Astrocyte (in vitro differentiated cells and primary cell): ENCODE measurements at regions not wholly inside any gene's neighbourhood (a gene's known extent, or its start where the extent isn't known, plus 50 kb on each side); places are given as distances from the start of the nearest gene placed in this dataset.

Source experiments
- DNase-seq: peaks from one replicate; pipeline ENCODE4 v3.0.0-alpha.2; 2010; ENCODE audit warnings: low read depth
- FAIRE-seq: peaks from 2 replicates; lab custom pipeline; 2011; peaks lifted over from hg19 to GRCh38; lab: Jason Lieb, UNC
- H2AFZ ChIP-seq: 2 replicates; pipeline ENCODE4 v1.6.0; 2012; ENCODE audit warnings: low read depth, low read length, inconsistent platforms
- H3K27ac ChIP-seq: 2 replicates; pipeline ENCODE4 v1.5.1; 2011; ENCODE audit warnings: low read depth, low read length, inconsistent platforms
- H3K27me3 ChIP-seq: 2 replicates; pipeline ENCODE4 v1.6.0; 2011; ENCODE audit warnings: low read length, inconsistent platforms; ENCODE audit not compliant: insufficient read depth
- H3K36me3 ChIP-seq: 2 replicates; pipeline ENCODE4 v1.5.1; 2011; ENCODE audit warnings: low read length, inconsistent platforms; ENCODE audit not compliant: insufficient read depth
- H3K4me1 ChIP-seq: 2 replicates; pipeline ENCODE4 v1.5.1; 2011; ENCODE audit warnings: low read length, inconsistent platforms; ENCODE audit not compliant: insufficient read depth
- H3K4me2 ChIP-seq: 2 replicates; pipeline ENCODE4 v1.6.0; 2012; ENCODE audit warnings: low read length, inconsistent platforms
- H3K4me3 ChIP-seq: 2 replicates; pipeline ENCODE4 v1.5.1; 2011; ENCODE audit warnings: low read depth, mild to moderate bottlenecking, low read length, inconsistent platforms; ENCODE audit not compliant: insufficient read depth
- H3K79me2 ChIP-seq: 2 replicates; pipeline ENCODE4 v1.6.0; 2012; ENCODE audit warnings: mild to moderate bottlenecking, low read length, inconsistent platforms; ENCODE audit not compliant: insufficient read depth
- H3K9ac ChIP-seq: 2 replicates; pipeline ENCODE4 v1.6.0; 2012; ENCODE audit warnings: mild to moderate bottlenecking, low read length, inconsistent platforms
- H3K9me3 ChIP-seq: 2 replicates; pipeline ENCODE4 v1.5.1; 2012; ENCODE audit warnings: low read depth, mild to moderate bottlenecking, low read length, inconsistent platforms; ENCODE audit not compliant: insufficient read depth
- H4K20me1 ChIP-seq: 2 replicates; pipeline ENCODE4 v1.6.0; 2012; ENCODE audit warnings: low read length, inconsistent platforms; ENCODE audit not compliant: insufficient read depth
- H3K27ac Mint-ChIP-seq: one replicate; pipeline ENCODE4 v1.8.0; 2021; ENCODE audit warnings: mild to moderate bottlenecking, mixed read lengths; ENCODE audit not compliant: unreplicated experiment
- H3K27me3 Mint-ChIP-seq: one replicate; pipeline ENCODE4 v1.8.0; 2021; ENCODE audit warnings: low read depth, mixed read lengths; ENCODE audit not compliant: unreplicated experiment
- H3K36me3 Mint-ChIP-seq: one replicate; pipeline ENCODE4 v1.8.0; 2021; ENCODE audit warnings: low read depth, mixed read lengths; ENCODE audit not compliant: unreplicated experiment
- H3K4me1 Mint-ChIP-seq: one replicate; pipeline ENCODE4 v1.8.0; 2021; ENCODE audit warnings: low read depth, mixed read lengths; ENCODE audit not compliant: unreplicated experiment
- H3K4me3 Mint-ChIP-seq: one replicate; pipeline ENCODE4 v1.8.0; 2021; ENCODE audit warnings: mild to moderate bottlenecking, moderate library complexity, mixed read lengths; ENCODE audit not compliant: unreplicated experiment
- H3K9me3 Mint-ChIP-seq: one replicate; pipeline ENCODE4 v1.8.0; 2021; ENCODE audit warnings: mild to moderate bottlenecking, mixed read lengths; ENCODE audit not compliant: unreplicated experiment
- EZH2 ChIP-seq: IDR thresholded peaks from 2 replicates; pipeline ENCODE4 v1.6.1; 2012; ENCODE audit warnings: mild to moderate bottlenecking, low read length, inconsistent platforms; ENCODE audit not compliant: insufficient read depth
- TF ChIP-seq, protein P1 (sequence below): IDR thresholded peaks from 2 replicates; pipeline ENCODE4 v1.5.1; 2011; ENCODE audit warnings: low read depth, mild to moderate bottlenecking, inconsistent platforms, low read length, moderate library complexity; ENCODE audit not compliant: insufficient read depth

DNA sequence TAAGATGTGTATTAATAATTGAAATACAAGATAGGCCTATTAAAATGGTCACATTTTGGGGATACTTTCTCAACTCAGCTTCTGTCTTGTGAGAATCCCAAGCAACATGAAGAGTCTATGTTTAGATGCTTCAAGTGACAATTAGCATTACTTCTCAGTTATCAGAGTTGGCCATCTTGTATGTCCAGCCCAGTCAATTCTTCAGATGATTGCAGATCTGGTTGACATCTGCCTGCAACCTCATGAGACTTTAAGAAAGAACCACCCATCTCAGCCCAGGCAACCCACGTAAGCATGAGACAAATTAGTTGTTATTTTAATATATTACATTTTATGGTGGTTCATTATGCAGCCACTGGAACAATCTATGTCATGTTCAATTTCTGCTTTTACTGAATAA lies 256.5 kb downstream of the TENT5A start:
- Histone ChIP-seq H3K4me3 (no peak overlapping the region), H3K27ac (no peak overlapping the region), H3K79me2 (no peaks in the 10 kb centered on the region), H3K27me3 (no peaks in the 10 kb centered on the region), H3K9me3 (no peaks in the 10 kb centered on the region), H3K9ac (no peak overlapping the region), H3K36me3 (no peaks in the 10 kb centered on the region), H4K20me1 (no peaks in the 10 kb centered on the region), H3K4me1 (no peaks in the 10 kb centered on the region), H3K4me2 (no peak overlapping the region), H2AFZ (no peak overlapping the region)
- Mint-ChIP-seq H3K27me3 (no peaks in the 10 kb centered on the region), H3K9me3 (peaks cover 13% of the 10 kb centered on the region), H3K27ac (no peak overlapping the region), H3K36me3 (no peaks in the 10 kb centered on the region), H3K4me3 (no peak overlapping the region), H3K4me1 (no peaks in the 10 kb centered on the region)
- FAIRE-seq (no peak), DNase-seq (no peak)
- TF ChIP-seq EZH2, result no peak
- TF ChIP-seq, protein P1, sequence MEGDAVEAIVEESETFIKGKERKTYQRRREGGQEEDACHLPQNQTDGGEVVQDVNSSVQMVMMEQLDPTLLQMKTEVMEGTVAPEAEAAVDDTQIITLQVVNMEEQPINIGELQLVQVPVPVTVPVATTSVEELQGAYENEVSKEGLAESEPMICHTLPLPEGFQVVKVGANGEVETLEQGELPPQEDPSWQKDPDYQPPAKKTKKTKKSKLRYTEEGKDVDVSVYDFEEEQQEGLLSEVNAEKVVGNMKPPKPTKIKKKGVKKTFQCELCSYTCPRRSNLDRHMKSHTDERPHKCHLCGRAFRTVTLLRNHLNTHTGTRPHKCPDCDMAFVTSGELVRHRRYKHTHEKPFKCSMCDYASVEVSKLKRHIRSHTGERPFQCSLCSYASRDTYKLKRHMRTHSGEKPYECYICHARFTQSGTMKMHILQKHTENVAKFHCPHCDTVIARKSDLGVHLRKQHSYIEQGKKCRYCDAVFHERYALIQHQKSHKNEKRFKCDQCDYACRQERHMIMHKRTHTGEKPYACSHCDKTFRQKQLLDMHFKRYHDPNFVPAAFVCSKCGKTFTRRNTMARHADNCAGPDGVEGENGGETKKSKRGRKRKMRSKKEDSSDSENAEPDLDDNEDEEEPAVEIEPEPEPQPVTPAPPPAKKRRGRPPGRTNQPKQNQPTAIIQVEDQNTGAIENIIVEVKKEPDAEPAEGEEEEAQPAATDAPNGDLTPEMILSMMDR, result no peak

DNA sequence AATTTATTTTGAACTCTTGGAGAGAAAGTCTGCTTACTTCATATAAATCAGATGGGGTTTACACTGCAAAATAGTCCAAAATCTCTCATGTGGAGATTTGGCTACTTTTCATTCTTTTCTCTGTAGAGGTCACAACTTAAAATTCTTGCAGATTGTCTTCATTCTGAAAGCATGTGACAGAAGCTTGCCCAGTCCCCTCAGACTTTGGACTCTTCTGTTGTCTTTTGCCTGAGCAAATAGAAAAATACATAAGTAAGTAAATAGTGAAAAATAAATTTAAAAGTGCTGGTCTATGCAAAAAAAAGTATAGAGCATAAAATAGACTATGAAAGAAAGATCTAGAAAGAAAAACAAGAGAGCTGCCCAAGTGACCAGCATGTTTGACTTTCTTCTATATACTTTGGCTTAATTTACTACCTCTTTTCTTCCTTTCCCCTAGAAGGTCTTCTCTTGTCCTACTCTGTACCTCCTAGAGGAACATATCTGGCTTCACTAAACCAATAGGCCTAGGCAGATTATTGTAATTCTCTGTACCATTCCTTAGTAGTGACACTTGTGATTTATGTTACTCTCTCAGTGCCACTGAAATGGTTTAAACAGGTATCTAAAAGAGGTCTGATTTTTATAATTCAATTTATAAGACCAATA lies 260.9 kb downstream of the TENT5A start:
- no peak overlapping the region for H3K4me3 Mint-ChIP-seq
- H2AFZ ChIP-seq, result no peak overlapping the region
- DNase-seq (no peak), FAIRE-seq (no peak)
- no peaks in the 10 kb centered on the region for H3K36me3 ChIP-seq
- no peak overlapping the region for H3K27ac ChIP-seq
- H4K20me1 ChIP-seq, result no peaks in the 10 kb centered on the region
- no peaks in the 10 kb centered on the region for H3K27me3 ChIP-seq
- no peaks in the 10 kb centered on the region for H3K79me2 ChIP-seq
- TF ChIP-seq EZH2, result no peak
- TF ChIP-seq, protein P1, result no peak
- no peak overlapping the region for H3K4me2 ChIP-seq
- H3K4me1 ChIP-seq, result no peaks in the 10 kb centered on the region
- no peaks in the 10 kb centered on the region for H3K36me3 Mint-ChIP-seq
- H3K27me3 Mint-ChIP-seq, result no peaks in the 10 kb centered on the region
- no peaks in the 10 kb centered on the region for H3K9me3 Mint-ChIP-seq
- no peak overlapping the region for H3K9ac ChIP-seq
- H3K9me3 ChIP-seq, result no peaks in the 10 kb centered on the region
- no peak overlapping the region for H3K4me3 ChIP-seq
- H3K27ac Mint-ChIP-seq, result no peak overlapping the region
- H3K4me1 Mint-ChIP-seq, result no peaks in the 10 kb centered on the region

DNA sequence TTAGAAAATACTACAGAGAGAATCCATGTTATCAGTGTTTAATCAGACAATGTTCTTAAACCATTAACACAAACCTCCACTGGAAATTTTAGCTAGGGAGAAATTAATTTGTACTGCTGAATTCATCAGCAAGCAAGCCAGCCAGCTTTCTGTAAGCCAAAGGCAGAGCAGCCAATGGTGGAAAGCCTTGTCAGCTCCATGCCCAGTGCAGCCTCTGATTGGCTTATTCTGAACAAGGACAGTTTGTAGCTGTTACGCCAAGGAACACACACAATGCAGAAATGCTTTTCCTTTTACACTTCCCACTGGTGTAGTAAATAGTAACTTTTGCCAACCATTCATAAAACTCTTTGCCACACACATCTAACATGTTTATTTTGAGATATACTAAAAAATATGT lies 265.0 kb downstream of the TENT5A start:
- no peak overlapping the region for H3K27ac Mint-ChIP-seq
- Histone ChIP-seq H3K79me2 (no peaks in the 10 kb centered on the region), H3K9ac (no peak overlapping the region), H3K27me3 (no peaks in the 10 kb centered on the region), H2AFZ (no peak overlapping the region), H3K9me3 (no peaks in the 10 kb centered on the region), H3K27ac (no peak overlapping the region), H3K4me1 (no peaks in the 10 kb centered on the region), H3K4me3 (no peak overlapping the region), H4K20me1 (no peaks in the 10 kb centered on the region), H3K36me3 (no peaks in the 10 kb centered on the region), H3K4me2 (no peak overlapping the region)
- no peaks in the 10 kb centered on the region for H3K27me3 Mint-ChIP-seq
- H3K4me3 Mint-ChIP-seq, result no peak overlapping the region
- TF ChIP-seq, protein P1, result no peak
- TF ChIP-seq EZH2, result no peak
- no peaks in the 10 kb centered on the region for H3K4me1 Mint-ChIP-seq
- FAIRE-seq (no peak), DNase-seq (peak; percentile 22)
- H3K9me3 Mint-ChIP-seq, result no peaks in the 10 kb centered on the region
- no peaks in the 10 kb centered on the region for H3K36me3 Mint-ChIP-seq
